Ovary (tissue), 3 donors: ENCODE measurements at regions not wholly inside any gene's neighbourhood (a gene's known extent, or its start where the extent isn't known, plus 50 kb on each side); places are given as distances from the start of the nearest gene placed in this dataset.

ENCODE experiments used
- CTCF ChIP-seq, 3 donors: fragments of 450-650 bp in 2 of 3; fragments of 200-600 bp in 1 of 3; IDR thresholded peaks; one replicate each; pipeline versions ENCODE4 v1.5.1 to v1.8.0; 2016 to 2022; ENCODE audit warnings: antibody characterized with exemption in 3 of 3, mild to moderate bottlenecking in 1 of 3
- POLR2A ChIP-seq: fragments of 450-650 bp; IDR thresholded peaks from one replicate; pipeline ENCODE4 v1.6.1; 2017; ENCODE audit warnings: antibody characterized with exemption, mild to moderate bottlenecking, moderate library complexity
- donor health status: DM: no; HTN: no; CAD: no.

DNA sequence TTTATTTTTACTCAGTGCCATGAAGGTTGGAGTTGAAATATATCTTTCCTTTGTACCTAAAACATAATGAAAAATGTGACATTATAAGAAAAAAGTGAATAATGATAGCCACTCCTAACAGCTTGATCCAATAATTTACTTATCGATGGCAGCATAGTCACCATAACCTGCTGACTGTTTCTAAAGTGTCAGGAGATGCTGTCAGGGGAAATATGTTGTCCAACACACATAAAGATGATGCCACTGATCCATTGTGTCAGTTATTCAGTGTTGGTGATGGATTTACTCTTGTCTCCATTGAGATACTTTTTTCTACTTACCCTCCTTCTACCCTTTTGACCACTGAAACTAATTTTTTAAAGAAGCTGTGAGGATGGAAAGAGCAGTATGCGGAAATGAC lies 1006.9 kb upstream of the TMEFF2 start:
- TF ChIP-seq POLR2A (no peak), CTCF (IDR thresholded peaks at IDR 0.05) (no peak)
